ENCODE measurements at regions not wholly inside any gene's neighbourhood (a gene's known extent, or its start where the extent isn't known, plus 50 kb on each side); places are given as distances from the start of the nearest gene placed in this dataset.

DNA sequence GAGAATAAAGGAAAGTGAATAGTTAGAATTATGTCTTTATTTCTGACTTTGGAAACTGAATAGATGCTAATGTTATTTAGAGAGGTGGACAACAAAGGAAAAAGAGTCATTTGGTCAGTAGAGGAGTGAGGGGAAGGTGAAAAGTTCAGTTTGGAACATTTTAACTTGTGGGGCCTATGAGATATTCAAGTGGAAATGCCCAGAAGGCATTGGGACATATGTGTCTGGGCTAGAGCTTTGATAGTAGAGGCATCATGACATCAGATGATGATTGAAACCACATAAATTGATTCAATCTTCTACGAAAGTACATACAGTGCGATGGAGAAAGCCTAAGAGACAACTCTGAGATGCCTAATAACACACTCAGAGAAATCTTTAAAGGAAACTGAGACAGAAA is 151.7 kb upstream of the COL11A1 start:
- ChIA-PET SMC1A (ENCODE audit: uncharacterized antibody, unreplicated experiment) (no interaction called here), CTCF (no interaction called here), RAD21 (ENCODE audit: unreplicated experiment) (no interaction called here), POLR2A (no interaction called here)
- BruUV-seq (replicated peaks), result no TSS peak
- H2AFZ ChIP-seq (ENCODE audit: control insufficient read depth, low read depth, low read length), result no peak overlapping the region
- no peak overlapping the region for H3K4me3 ChIP-seq
- H3K27me3 ChIP-seq (replicated peaks in 1 of 2; ENCODE audit: control insufficient read depth in 2 of 2, insufficient read depth in 2 of 2, low read length in 1 of 2), result no peaks in the 10 kb centered on the region
- H3K79me2 ChIP-seq (ENCODE audit: control insufficient read depth, insufficient read depth, low read length), result no peaks in the 10 kb centered on the region
- FAIRE-seq, result no peak
- no peaks in the 10 kb centered on the region for H3K36me3 ChIP-seq (ENCODE audit: control insufficient read depth in 2 of 2, insufficient read depth in 2 of 2, low read length in 1 of 2)
- no peak overlapping the region for H3K27ac ChIP-seq (ENCODE audit: control insufficient read depth, insufficient read depth)
- no peak for ATAC-seq
- no peaks in the 10 kb centered on the region for H4K20me1 ChIP-seq (ENCODE audit: control insufficient read depth, insufficient read depth)
- in situ Hi-C loops (cut with MboI), result no loop called here
- DNase-seq (ENCODE audit: low read depth, low spot score), result no peak
- no peaks in the 10 kb centered on the region for H3K4me1 ChIP-seq (ENCODE audit: control insufficient read depth, insufficient read depth, low read length)
- WGBS (ENCODE audit: insufficient coverage, insufficient replicate concordance, low lambda C conversion rate, missing lambda C conversion rate), result 36% methylated on average over 2 of the region's 2 CpGs
- no peak overlapping the region for H3K4me2 ChIP-seq (ENCODE audit: control insufficient read depth, insufficient read depth)
- TF ChIP-seq GATAD2B (conservative IDR thresholded peaks at IDR 0.05; ENCODE audit: low read depth), result no peak
- no peak for TF ChIP-seq ETV6 (conservative IDR thresholded peaks at IDR 0.05 in 1 of 2, IDR thresholded peaks at IDR 0.05 in 1 of 2; ENCODE audit: borderline replicate concordance in 1 of 2, low read depth in 1 of 2)
- TF ChIP-seq ATF3 (IDR thresholded peaks at IDR 0.05; ENCODE audit: borderline replicate concordance, extremely low read depth, low read depth, low read length), result no peak
- TF ChIP-seq USF1 (IDR thresholded peaks at IDR 0.05; ENCODE audit: borderline replicate concordance, extremely low read length, insufficient read depth, low read depth, low read length), result no peak
- no peak for TF ChIP-seq NR2F1 (conservative IDR thresholded peaks at IDR 0.05)
- no peak for TF ChIP-seq ZSCAN29 (IDR thresholded peaks at IDR 0.05)
- TF ChIP-seq, protein P1, sequence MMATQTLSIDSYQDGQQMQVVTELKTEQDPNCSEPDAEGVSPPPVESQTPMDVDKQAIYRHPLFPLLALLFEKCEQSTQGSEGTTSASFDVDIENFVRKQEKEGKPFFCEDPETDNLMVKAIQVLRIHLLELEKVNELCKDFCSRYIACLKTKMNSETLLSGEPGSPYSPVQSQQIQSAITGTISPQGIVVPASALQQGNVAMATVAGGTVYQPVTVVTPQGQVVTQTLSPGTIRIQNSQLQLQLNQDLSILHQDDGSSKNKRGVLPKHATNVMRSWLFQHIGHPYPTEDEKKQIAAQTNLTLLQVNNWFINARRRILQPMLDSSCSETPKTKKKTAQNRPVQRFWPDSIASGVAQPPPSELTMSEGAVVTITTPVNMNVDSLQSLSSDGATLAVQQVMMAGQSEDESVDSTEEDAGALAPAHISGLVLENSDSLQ (IDR thresholded peaks at IDR 0.05), result no peak
- TF ChIP-seq, protein P2, sequence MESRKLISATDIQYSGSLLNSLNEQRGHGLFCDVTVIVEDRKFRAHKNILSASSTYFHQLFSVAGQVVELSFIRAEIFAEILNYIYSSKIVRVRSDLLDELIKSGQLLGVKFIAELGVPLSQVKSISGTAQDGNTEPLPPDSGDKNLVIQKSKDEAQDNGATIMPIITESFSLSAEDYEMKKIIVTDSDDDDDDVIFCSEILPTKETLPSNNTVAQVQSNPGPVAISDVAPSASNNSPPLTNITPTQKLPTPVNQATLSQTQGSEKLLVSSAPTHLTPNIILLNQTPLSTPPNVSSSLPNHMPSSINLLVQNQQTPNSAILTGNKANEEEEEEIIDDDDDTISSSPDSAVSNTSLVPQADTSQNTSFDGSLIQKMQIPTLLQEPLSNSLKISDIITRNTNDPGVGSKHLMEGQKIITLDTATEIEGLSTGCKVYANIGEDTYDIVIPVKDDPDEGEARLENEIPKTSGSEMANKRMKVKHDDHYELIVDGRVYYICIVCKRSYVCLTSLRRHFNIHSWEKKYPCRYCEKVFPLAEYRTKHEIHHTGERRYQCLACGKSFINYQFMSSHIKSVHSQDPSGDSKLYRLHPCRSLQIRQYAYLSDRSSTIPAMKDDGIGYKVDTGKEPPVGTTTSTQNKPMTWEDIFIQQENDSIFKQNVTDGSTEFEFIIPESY (IDR thresholded peaks at IDR 0.05), result no peak
- TF ChIP-seq PBX3 (IDR thresholded peaks at IDR 0.05; ENCODE audit: insufficient replicate concordance, low read depth, low read length), result no peak
- no peak for TF ChIP-seq MXI1 (IDR thresholded peaks at IDR 0.05; ENCODE audit: low read depth, low read length)
- no peak for TF ChIP-seq HCFC1 (IDR thresholded peaks at IDR 0.05; ENCODE audit: low read length)
- H3K9ac ChIP-seq (ENCODE audit: control insufficient read depth, insufficient read depth, low read length), result no peak overlapping the region
- intact Hi-C loops (cut with micrococcal nuclease; ENCODE audit: unreplicated experiment), result no loop called here
- no peaks in the 10 kb centered on the region for H3K9me3 ChIP-seq (replicated peaks; ENCODE audit: control insufficient read depth, insufficient read depth, low read length)
